ENCODE measurements at regions not wholly inside any gene's neighbourhood (a gene's known extent, or its start where the extent isn't known, plus 50 kb on each side); places are given as distances from the start of the nearest gene placed in this dataset.
"Not testable (repeated sequence)": the region's sequence is repeated elsewhere in the genome, so short reads cannot be mapped to it uniquely, and the experiment has no call there.

DNA sequence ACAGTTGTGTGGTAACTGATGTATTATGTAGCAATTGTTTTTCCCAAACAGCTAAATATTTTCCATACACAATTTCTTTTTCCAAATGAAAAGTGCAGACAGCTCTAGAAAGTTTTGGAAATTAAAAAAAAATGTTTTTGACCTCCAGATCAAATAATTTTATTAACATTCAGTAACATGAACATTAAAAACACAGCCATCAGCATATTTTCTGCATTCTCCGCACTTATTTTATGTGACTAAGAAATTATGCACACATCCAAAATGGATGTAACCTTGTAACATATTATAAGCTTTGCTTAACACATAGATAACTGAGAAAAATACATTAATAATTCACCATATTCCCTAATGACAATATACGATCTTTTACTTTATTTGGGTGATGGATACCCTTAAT lies 224.6 kb downstream of the VGLL3 start:
- H3K9me3 ChIP-seq = no peaks in the 10 kb centered on the region
- H3K27me3 ChIP-seq = no peaks in the 10 kb centered on the region
- no peaks in the 10 kb centered on the region for H3K36me3 ChIP-seq
- DNase-seq = no peak
- no peak overlapping the region for H3K4me3 ChIP-seq

DNA sequence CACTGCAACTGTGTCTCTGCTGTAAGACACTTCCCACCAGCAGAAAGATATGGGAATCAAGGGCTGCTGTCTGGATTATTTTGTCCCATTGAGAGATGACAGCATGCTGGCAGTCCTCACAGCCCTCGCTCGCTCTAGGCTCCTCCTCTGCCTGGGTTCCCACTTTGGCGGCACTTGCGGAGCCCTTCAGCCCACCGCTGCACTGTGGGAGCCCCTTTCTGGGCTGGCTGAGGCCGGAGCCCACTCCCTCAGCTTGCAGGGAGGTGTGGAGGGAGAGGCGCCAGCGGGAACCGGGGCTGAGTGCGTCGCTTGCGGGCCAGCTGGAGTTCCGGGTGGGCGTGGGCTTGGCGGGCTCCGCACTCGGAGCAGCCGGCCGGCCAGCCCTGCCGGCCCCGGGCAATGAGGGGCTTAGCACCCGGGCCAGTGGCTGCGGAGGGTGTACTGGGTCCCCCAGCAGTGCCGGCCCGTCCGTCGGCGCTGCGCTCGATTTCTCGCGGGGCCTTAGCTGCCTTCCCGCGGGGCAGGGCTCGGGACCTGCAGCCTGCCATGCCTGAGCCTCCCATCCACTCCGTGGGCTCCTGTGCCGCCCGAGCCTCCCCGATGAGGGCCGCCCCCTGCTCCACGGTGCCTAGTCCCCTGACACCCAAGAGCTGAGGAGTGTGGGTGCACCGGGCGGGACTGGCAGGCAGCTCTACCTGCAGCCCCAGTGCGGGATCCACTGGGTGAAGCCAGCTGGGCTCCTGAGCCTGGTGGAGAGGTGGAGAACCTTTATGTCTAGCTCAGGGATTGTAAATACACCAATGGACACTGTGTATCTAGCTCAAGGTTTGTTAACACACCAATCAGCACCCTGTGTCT lies 233.4 kb downstream of the VGLL3 start:
- H3K27me3 ChIP-seq, H3K4me3 ChIP-seq, H3K9me3 ChIP-seq, DNase-seq, H3K36me3 ChIP-seq: not testable (repeated sequence)

DNA sequence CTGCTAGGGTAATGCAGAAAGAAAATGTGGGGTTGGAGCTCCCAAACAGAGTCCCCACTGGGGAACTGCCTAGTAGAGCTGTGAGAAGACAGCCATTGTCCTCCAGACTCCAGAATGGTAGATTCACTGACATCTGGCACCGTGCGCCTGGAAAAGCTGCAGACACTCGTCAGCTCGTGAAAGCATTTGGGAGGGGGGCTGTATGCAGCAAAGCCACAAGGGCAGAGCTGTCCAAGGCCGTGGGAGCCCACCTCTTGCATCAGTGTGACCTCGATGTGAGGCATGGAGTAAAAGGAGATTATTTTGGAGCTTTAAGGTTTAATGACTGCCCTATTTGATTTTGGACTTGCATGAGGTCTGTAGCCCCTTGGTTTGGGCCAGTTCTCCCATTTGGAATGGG lies 242.9 kb downstream of the VGLL3 start:
- H3K4me3 ChIP-seq = no peak overlapping the region
- H3K9me3 ChIP-seq = no peaks in the 10 kb centered on the region
- no peaks in the 10 kb centered on the region for H3K36me3 ChIP-seq
- DNase-seq = no peak
- no peaks in the 10 kb centered on the region for H3K27me3 ChIP-seq

- Histone ChIP-seq H3K27me3 (no peaks in the 10 kb centered on the region), H3K4me3 (no peak overlapping the region), H3K36me3 (no peaks in the 10 kb centered on the region), H3K9me3 (no peaks in the 10 kb centered on the region)
- DNase-seq = no peak
These were observed 246.9 kb downstream of the VGLL3 start for GRCh38 chr3:86744051-86744450.

GRCh38 chr3:86743233-86743632 lies 247.7 kb downstream of the VGLL3 start:
- Histone ChIP-seq H3K4me3 (no peak overlapping the region), H3K9me3 (no peaks in the 10 kb centered on the region), H3K27me3 (no peaks in the 10 kb centered on the region), H3K36me3 (no peaks in the 10 kb centered on the region)
- DNase-seq = no peak

- Histone ChIP-seq H3K27me3 (no peaks in the 10 kb centered on the region), H3K9me3 (no peaks in the 10 kb centered on the region), H3K4me3 (no peak overlapping the region), H3K36me3 (no peaks in the 10 kb centered on the region)
- no peak for DNase-seq
These were observed 250.2 kb downstream of the VGLL3 start for GRCh38 chr3:86740751-86741150.

DNA sequence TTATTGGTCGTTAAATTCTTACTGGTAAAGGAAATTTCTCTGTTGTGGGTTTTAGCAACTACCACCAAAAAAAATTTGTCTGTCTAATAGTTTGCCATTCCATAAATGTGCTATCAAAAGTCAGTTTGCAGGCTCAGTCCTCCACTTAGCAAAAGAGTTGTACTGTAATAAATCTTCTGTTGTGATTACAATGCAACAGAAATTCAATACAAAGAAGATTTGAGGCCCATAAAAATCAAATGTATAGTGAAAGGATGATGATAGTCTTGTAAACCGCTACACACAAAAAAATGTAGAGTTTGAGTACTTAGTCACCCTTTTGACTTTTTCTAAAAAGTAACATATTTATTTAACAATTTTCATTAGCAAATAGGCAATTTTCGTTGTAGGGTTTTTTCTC lies 251.7 kb downstream of the VGLL3 start:
- no peaks in the 10 kb centered on the region for H3K9me3 ChIP-seq
- no peak overlapping the region for H3K4me3 ChIP-seq
- no peak for DNase-seq
- no peaks in the 10 kb centered on the region for H3K36me3 ChIP-seq
- no peaks in the 10 kb centered on the region for H3K27me3 ChIP-seq

DNA sequence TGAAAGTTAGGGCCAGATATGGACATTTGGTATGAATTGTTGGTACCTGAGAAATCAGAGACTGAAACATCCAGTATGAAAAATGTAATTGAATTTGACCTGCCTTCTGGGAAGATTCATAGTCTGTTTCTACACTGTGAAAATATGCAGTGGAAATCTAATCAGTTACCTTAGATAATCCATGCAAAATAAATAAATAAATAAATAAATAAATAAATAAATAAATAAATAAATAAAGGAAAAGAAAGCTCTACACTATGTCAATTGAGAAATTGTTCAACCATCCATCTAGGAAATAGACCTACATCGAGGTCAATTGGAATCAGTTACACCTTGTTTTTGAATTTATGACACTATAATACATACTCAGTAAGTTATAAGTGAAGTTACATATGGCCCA lies 252.3 kb downstream of the VGLL3 start:
- DNase-seq = no peak
- no peak overlapping the region for H3K4me3 ChIP-seq
- H3K36me3 ChIP-seq = no peaks in the 10 kb centered on the region
- no peaks in the 10 kb centered on the region for H3K27me3 ChIP-seq
- no peaks in the 10 kb centered on the region for H3K9me3 ChIP-seq

GRCh38 chr3:86737517-86737916 lies 253.4 kb downstream of the VGLL3 start:
- H3K4me3 ChIP-seq = no peak overlapping the region
- H3K27me3 ChIP-seq = no peaks in the 10 kb centered on the region
- no peaks in the 10 kb centered on the region for H3K9me3 ChIP-seq
- no peak for DNase-seq
- H3K36me3 ChIP-seq = no peaks in the 10 kb centered on the region

- DNase-seq = no peak
- H3K36me3 ChIP-seq = no peaks in the 10 kb centered on the region
- H3K27me3 ChIP-seq = no peaks in the 10 kb centered on the region
- H3K9me3 ChIP-seq = no peaks in the 10 kb centered on the region
- no peak overlapping the region for H3K4me3 ChIP-seq
These were observed 257.7 kb downstream of the VGLL3 start for GRCh38 chr3:86733257-86733656.

- Histone ChIP-seq H3K27me3 (no peaks in the 10 kb centered on the region), H3K4me3 (no peak overlapping the region), H3K9me3 (no peaks in the 10 kb centered on the region), H3K36me3 (no peaks in the 10 kb centered on the region)
- DNase-seq = no peak
These were observed 259.4 kb downstream of the VGLL3 start for GRCh38 chr3:86731501-86731901.

DNA sequence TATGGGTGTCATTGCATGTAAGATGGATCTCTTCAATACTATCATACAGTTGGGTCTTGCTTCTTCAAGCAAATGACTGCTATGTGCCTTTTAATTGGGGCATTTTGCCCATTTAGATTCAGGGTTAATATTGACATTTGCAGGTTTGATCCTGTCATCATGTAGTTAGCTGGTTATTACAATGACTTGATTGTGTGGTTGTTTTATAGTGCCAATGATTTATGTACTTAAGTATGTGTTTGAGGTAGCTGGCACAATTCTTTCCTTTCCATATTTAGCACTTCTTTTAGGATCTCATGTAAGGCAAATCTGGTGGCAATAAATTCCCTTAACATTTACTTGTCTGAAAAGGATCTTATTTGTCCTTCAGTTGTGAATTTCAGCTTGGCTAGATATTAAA lies 267.5 kb downstream of the VGLL3 start:
- Histone ChIP-seq H3K4me3 (no peak overlapping the region), H3K9me3 (no peaks in the 10 kb centered on the region), H3K36me3 (no peaks in the 10 kb centered on the region), H3K27me3 (no peaks in the 10 kb centered on the region)
- DNase-seq = no peak

GRCh38 chr3:86711634-86712033 lies 279.3 kb downstream of the VGLL3 start:
- no peak overlapping the region for H3K4me3 ChIP-seq
- no peaks in the 10 kb centered on the region for H3K9me3 ChIP-seq
- H3K27me3 ChIP-seq = no peaks in the 10 kb centered on the region
- no peaks in the 10 kb centered on the region for H3K36me3 ChIP-seq
- no peak for DNase-seq

- Histone ChIP-seq H3K36me3 (no peaks in the 10 kb centered on the region), H3K27me3 (no peaks in the 10 kb centered on the region), H3K9me3 (no peaks in the 10 kb centered on the region), H3K4me3 (no peak overlapping the region)
- no peak for DNase-seq
These were observed 282.1 kb downstream of the VGLL3 start for GRCh38 chr3:86708893-86709292.

GRCh38 chr3:86702381-86702958 lies 288.5 kb downstream of the VGLL3 start:
- no peak for DNase-seq
- Histone ChIP-seq H3K9me3 (no peaks in the 10 kb centered on the region), H3K4me3 (no peak overlapping the region), H3K36me3 (no peaks in the 10 kb centered on the region), H3K27me3 (no peaks in the 10 kb centered on the region)

- no peak for DNase-seq
- Histone ChIP-seq H3K4me3 (no peak overlapping the region), H3K27me3 (no peaks in the 10 kb centered on the region), H3K36me3 (no peaks in the 10 kb centered on the region), H3K9me3 (no peaks in the 10 kb centered on the region)
These were observed 295.2 kb downstream of the VGLL3 start for GRCh38 chr3:86695752-86696151.

DNA sequence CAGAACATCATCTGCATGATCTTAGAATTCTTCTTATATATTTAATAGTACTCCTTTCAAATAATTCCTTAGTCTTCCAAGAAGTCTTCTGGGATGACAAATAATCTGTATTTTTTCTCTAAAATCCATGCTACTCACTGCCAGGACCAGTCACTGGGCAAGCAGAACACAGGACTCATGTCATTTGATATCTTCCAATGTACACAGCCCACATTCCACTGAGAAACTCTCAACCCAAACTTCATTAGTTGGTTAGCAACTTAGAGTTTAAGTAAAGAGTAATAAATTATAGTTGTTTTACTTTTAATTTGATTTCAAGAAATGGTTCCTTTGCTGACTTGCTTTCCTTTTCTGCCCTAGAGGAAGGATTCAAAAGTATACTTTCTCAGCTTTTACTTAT lies 317.0 kb downstream of the VGLL3 start:
- no peaks in the 10 kb centered on the region for H3K9me3 ChIP-seq
- no peak overlapping the region for H3K4me3 ChIP-seq
- no peaks in the 10 kb centered on the region for H3K27me3 ChIP-seq
- no peaks in the 10 kb centered on the region for H3K36me3 ChIP-seq
- DNase-seq = no peak

DNA sequence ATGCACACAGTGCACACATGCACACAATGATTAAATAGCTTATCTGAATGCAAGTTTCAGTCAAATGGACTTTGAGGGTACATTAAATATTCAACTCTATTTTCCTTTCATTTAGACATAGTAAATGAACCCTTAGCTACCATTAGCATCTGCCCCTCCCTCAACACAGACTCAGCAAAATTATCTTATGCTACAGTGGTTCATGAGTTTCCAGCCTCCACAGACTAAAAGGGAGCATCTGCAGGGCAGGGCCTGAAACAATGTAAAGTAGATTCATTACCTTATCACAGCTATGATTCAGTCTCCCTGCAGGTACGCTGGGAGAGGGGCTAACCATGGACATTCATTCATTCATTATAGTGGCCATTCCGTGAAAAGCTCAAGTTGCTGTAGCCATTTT lies 329.1 kb downstream of the VGLL3 start:
- Histone ChIP-seq H3K27me3 (no peaks in the 10 kb centered on the region), H3K9me3 (no peaks in the 10 kb centered on the region), H3K36me3 (no peaks in the 10 kb centered on the region), H3K4me3 (no peak overlapping the region)
- DNase-seq = no peak

Measured in MG63 (cell line).